Mesendoderm (in vitro differentiated cells): ENCODE measurements at regions not wholly inside any gene's neighbourhood (a gene's known extent, or its start where the extent isn't known, plus 50 kb on each side); places are given as distances from the start of the nearest gene placed in this dataset.

Source experiments
- DNase-seq: peaks from one replicate; pipeline ENCODE4 v3.0.0; 2013
- H2AK5ac ChIP-seq: 2 replicates; pipeline ENCODE4 v1.6.1; 2013; ENCODE audit warnings: low read length, inconsistent platforms
- H2BK120ac ChIP-seq: 2 replicates; pipeline ENCODE4 v1.6.1; 2013; ENCODE audit warnings: low read depth, mild to moderate bottlenecking, low read length, moderate library complexity, mixed read lengths
- H2BK15ac ChIP-seq: replicated peaks from 2 replicates; pipeline ENCODE4 v1.6.1; 2013; ENCODE audit warnings: low read depth, mild to moderate bottlenecking, moderate library complexity
- H2BK5ac ChIP-seq: 2 replicates; pipeline ENCODE4 v1.6.1; 2013; ENCODE audit warnings: low read length, inconsistent platforms
- H3K18ac ChIP-seq: 2 replicates; pipeline ENCODE4 v1.6.1; 2013; ENCODE audit warnings: mild to moderate bottlenecking, low read length, mixed read lengths
- H3K23ac ChIP-seq: one replicate; pipeline ENCODE4 v1.6.1; 2013; ENCODE audit warnings: low read length
- H3K27ac ChIP-seq: 2 replicates; pipeline ENCODE4 v1.5.1; 2013; ENCODE audit warnings: low read depth, mild to moderate bottlenecking, inconsistent platforms, low read length, moderate library complexity
- H3K27me3 ChIP-seq: 2 replicates; pipeline ENCODE4 v1.6.1; 2013; ENCODE audit warnings: low read length, control low read depth, mild to moderate bottlenecking, inconsistent platforms; ENCODE audit not compliant: insufficient read depth, poor library complexity
- H3K36me3 ChIP-seq: 2 replicates; pipeline ENCODE4 v1.6.1; 2013; ENCODE audit warnings: low read length, inconsistent platforms; ENCODE audit not compliant: control insufficient read depth, insufficient read depth
- H3K4ac ChIP-seq: one replicate; pipeline ENCODE4 v1.6.1; 2013; ENCODE audit warnings: low read depth, mild to moderate bottlenecking, low read length, moderate library complexity
- H3K4me1 ChIP-seq: 2 replicates; pipeline ENCODE4 v1.6.1; 2013; ENCODE audit warnings: low read depth, low read length, inconsistent platforms; ENCODE audit not compliant: control insufficient read depth
- H3K4me2 ChIP-seq: 2 replicates; pipeline ENCODE4 v1.6.1; 2013; ENCODE audit warnings: low read length
- H3K4me3 ChIP-seq: 2 replicates; pipeline ENCODE4 v1.5.1; 2013; ENCODE audit warnings: mild to moderate bottlenecking, low read length
- H3K56ac ChIP-seq: one replicate; pipeline ENCODE4 v1.6.1; 2013; ENCODE audit warnings: low read length
- H3K79me1 ChIP-seq: 2 replicates; pipeline ENCODE4 v1.6.1; 2013; ENCODE audit warnings: low read length, inconsistent platforms
- H3K79me2 ChIP-seq: 2 replicates; pipeline ENCODE4 v1.6.1; 2013; ENCODE audit warnings: mild to moderate bottlenecking, low read length; ENCODE audit not compliant: control insufficient read depth, insufficient read depth
- H3K9ac ChIP-seq: 2 replicates; pipeline ENCODE4 v1.6.1; 2013; ENCODE audit warnings: low read length, inconsistent platforms
- H4K5ac ChIP-seq: one replicate; pipeline ENCODE4 v1.6.1; 2013; ENCODE audit warnings: low read length
- H4K8ac ChIP-seq: one replicate; pipeline ENCODE4 v1.6.1; 2013; ENCODE audit warnings: low read depth, mild to moderate bottlenecking, control low read depth, low read length, moderate library complexity
- WGBS: extraction: QIAGEN DNeasy Blood & Tissue Kit; methylation state at CpG from one replicate; pipeline ENCODE4 v1.1.7; 2013; ENCODE audit warnings: low lambda C conversion rate, missing lambda C conversion rate; ENCODE audit not compliant: insufficient coverage; ENCODE audit errors: extremely low coverage; 5-methylcytosine and 5-hydroxymethylcytosine counted together

DNA sequence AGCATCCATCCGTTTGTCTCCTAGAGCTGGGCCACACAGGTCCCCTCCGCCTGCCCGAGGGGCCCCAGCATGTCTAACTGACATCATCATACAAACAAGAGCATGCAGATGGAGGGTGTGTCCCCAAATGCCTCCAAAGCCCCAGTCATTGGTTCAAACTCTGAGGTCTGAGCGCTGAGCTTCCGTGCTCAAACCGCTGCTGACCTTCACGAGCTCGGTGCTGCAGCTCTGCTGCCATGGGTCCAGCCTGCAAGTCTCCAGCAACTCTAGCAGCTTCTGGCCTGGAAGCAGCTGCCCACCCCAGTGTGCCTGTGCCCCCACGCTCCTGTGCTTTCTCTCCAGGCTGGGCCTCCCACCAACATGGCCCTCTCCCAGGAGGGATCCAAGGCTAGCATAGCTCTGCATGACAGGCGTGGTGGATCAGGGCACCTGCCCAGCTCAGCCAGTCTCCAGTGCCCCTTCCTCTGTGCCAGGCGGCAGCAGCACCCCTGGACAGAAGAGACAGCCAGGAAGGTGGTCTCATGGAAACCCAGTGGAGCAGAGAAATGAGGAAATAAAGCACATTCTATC is 131.6 kb upstream of the PMEPA1 start:
- Histone ChIP-seq H3K23ac (no peak overlapping the region), H2BK120ac (no peak overlapping the region), H3K4me1 (no peaks in the 10 kb centered on the region), H3K4me3 (no peak overlapping the region), H3K4ac (no peak overlapping the region), H3K27ac (no peak overlapping the region), H2BK15ac (no peak overlapping the region), H3K27me3 (no peaks in the 10 kb centered on the region), H3K79me1 (no peaks in the 10 kb centered on the region), H3K9ac (no peak overlapping the region), H3K18ac (no peak overlapping the region), H3K36me3 (no peaks in the 10 kb centered on the region), H3K4me2 (no peak overlapping the region), H2AK5ac (no peak overlapping the region), H3K79me2 (no peaks in the 10 kb centered on the region), H4K8ac (no peak overlapping the region), H4K5ac (no peak overlapping the region), H2BK5ac (no peak overlapping the region), H3K56ac (no peak overlapping the region)
- no CpG with 5 or more reads among the region's 11 CpGs for WGBS
- no peak for DNase-seq

DNA sequence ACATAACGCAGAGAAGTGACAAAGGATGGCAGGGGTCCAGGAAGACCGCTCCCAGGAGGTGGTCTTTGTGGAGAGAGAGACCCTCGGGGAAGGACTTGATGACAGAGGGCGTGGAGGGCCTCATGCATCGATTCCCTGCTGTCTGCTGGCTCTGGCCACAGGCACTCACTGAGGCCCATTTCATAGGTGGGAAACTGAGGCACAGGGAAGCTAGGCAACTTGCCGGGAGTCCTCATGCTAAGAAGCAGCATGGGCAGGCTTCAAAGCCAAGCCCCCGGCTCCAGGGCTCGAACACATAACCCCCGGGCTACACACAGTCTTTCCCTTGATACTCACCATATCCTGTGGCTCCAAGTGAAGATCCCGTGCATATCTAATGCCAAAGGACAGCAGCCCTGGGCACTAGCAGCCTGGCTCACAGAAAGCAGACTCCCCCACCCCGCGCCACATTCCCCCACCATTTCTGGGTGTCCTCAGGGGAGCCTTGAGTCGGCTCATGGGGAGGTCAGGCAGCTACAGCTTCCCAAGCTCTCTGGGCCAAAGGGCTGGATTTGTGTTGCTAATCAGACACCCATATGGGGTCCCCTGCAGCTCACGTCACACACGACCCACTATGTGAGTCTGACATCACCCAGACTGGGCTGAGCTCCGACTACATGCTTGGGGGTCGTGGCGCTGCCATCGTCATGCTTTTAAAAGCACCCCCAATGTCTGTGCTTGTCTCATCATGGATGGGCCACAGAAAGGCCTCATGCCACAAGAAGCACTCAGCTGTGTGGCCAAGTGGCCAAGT is 130.9 kb upstream of the PMEPA1 start:
- no peak overlapping the region for H3K9ac ChIP-seq
- no peak overlapping the region for H4K5ac ChIP-seq
- no peak for DNase-seq
- H3K27me3 ChIP-seq: no peaks in the 10 kb centered on the region
- H3K23ac ChIP-seq: no peak overlapping the region
- H3K56ac ChIP-seq: no peak overlapping the region
- WGBS: no CpG with 5 or more reads among the region's 19 CpGs
- H3K36me3 ChIP-seq: no peaks in the 10 kb centered on the region
- H3K4me3 ChIP-seq: no peak overlapping the region
- no peak overlapping the region for H2BK15ac ChIP-seq
- no peaks in the 10 kb centered on the region for H3K4me1 ChIP-seq
- no peak overlapping the region for H3K27ac ChIP-seq
- H2AK5ac ChIP-seq: no peak overlapping the region
- no peak overlapping the region for H3K4ac ChIP-seq
- no peaks in the 10 kb centered on the region for H3K79me2 ChIP-seq
- no peak overlapping the region for H4K8ac ChIP-seq
- H3K79me1 ChIP-seq: no peaks in the 10 kb centered on the region
- H3K4me2 ChIP-seq: no peak overlapping the region
- H2BK120ac ChIP-seq: no peak overlapping the region
- no peak overlapping the region for H2BK5ac ChIP-seq
- H3K18ac ChIP-seq: no peak overlapping the region

DNA sequence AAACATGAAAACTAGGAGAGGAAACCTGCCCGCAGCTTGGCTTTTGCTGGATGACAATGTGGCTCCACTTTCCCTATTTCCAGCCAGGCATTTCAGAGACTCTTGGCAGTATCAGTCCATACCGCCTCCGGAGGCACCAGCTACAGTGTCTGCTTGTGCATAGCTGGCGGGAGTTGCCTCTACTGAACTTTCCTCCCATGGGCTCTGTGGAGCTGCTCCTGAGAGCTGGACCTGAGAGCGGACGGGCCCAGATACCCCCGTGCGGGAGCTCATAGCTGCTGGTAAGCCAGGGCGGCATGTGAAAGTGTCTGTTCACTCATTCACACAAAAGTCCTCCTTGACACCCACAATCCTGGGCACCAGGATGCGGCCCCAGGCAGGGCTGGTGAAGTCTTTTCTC is 130.3 kb upstream of the PMEPA1 start:
- no peak overlapping the region for H2AK5ac ChIP-seq
- no peak overlapping the region for H2BK5ac ChIP-seq
- no peaks in the 10 kb centered on the region for H3K36me3 ChIP-seq
- H4K5ac ChIP-seq: no peak overlapping the region
- no peak overlapping the region for H3K27ac ChIP-seq
- H3K4me3 ChIP-seq: no peak overlapping the region
- no peak overlapping the region for H4K8ac ChIP-seq
- H3K23ac ChIP-seq: no peak overlapping the region
- H3K4me2 ChIP-seq: no peak overlapping the region
- no CpG with 5 or more reads among the region's 10 CpGs for WGBS
- no peaks in the 10 kb centered on the region for H3K4me1 ChIP-seq
- no peak overlapping the region for H3K9ac ChIP-seq
- no peak overlapping the region for H3K18ac ChIP-seq
- H3K56ac ChIP-seq: no peak overlapping the region
- H3K79me1 ChIP-seq: no peaks in the 10 kb centered on the region
- H3K27me3 ChIP-seq: no peaks in the 10 kb centered on the region
- no peak overlapping the region for H3K4ac ChIP-seq
- no peaks in the 10 kb centered on the region for H3K79me2 ChIP-seq
- H2BK120ac ChIP-seq: no peak overlapping the region
- no peak overlapping the region for H2BK15ac ChIP-seq
- DNase-seq: no peak

DNA sequence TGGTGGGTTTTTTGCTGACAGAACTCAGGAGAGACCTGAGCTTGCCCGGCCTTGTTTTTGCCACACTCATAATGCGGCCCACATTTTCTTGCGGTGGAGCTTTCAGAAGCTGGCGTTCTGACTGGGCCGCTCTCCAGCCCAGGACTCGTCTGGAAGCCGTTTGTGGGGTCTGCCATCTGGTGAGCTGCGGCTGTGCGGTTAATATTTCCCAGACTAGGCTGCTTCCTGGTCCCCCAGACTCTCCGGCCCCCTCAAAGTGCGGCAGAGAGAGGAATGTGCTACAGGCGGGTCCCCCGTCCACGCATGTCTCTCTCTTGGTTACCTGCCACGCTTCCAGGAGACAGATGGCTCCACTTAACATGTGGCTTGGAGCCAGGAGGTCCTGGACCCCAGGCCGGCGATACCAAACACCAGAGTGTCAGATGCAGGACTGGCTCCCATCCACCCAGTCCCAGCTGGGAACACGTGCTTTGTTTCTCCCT is 128.9 kb upstream of the PMEPA1 start:
- Histone ChIP-seq H2BK5ac (no peak overlapping the region), H4K8ac (no peak overlapping the region), H2BK120ac (no peak overlapping the region), H3K79me1 (no peaks in the 10 kb centered on the region), H3K9ac (no peak overlapping the region), H3K23ac (no peak overlapping the region), H3K27me3 (no peaks in the 10 kb centered on the region), H3K36me3 (no peaks in the 10 kb centered on the region), H3K4me1 (no peaks in the 10 kb centered on the region), H2AK5ac (no peak overlapping the region), H3K27ac (no peak overlapping the region), H3K56ac (no peak overlapping the region), H3K18ac (no peak overlapping the region), H3K4ac (no peak overlapping the region), H3K79me2 (no peaks in the 10 kb centered on the region), H2BK15ac (no peak overlapping the region), H4K5ac (no peak overlapping the region), H3K4me2 (no peak overlapping the region), H3K4me3 (no peak overlapping the region)
- DNase-seq: no peak
- no CpG with 5 or more reads among the region's 18 CpGs for WGBS

DNA sequence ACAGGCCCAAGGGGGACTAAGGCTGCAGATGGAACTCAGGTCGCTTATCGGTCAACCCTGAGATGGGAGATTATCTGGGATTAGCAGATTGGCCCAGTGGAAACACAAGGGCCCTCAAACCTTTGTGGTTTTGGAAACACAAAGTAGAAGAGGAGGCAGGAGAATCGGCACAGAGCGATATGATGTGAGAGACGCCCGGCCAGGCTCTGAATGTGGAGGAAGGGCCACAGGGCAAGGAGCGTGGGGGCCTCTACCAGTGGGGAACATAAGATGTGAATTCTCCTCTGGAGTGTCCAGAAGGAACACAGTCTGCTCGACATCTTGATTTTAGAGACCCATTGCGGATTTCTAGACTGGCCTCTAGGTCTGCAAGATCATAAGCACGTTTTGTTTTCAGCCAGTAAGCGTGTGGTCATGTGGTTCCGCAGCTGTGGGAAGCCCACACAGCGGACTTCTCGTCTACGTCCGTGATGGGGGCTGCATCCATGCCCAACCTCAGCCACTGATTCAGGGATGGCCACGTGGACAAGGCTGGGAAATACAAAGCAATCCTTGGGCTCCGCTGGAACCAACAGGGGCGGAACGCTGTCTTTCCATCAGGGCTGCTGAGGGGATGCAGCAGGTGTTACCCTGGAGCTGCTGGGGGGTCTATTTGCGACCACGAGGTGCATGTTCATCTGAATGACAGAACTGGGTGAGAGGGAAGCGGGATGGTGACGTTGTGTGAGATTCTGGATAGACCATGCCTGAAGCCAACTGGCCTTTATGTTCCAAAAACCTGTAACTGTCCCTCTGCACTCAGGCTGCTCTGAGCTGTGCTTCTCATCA is 127.6 kb upstream of the PMEPA1 start:
- Histone ChIP-seq H2BK120ac (no peak overlapping the region), H2AK5ac (no peak overlapping the region), H3K27ac (no peak overlapping the region), H3K36me3 (no peaks in the 10 kb centered on the region), H3K27me3 (no peaks in the 10 kb centered on the region), H3K4ac (no peak overlapping the region), H2BK15ac (no peak overlapping the region), H3K79me2 (no peaks in the 10 kb centered on the region), H3K9ac (no peak overlapping the region), H3K18ac (no peak overlapping the region), H3K4me2 (no peak overlapping the region), H3K23ac (no peak overlapping the region), H4K5ac (no peak overlapping the region), H3K56ac (no peak overlapping the region), H4K8ac (no peak overlapping the region), H2BK5ac (no peak overlapping the region), H3K4me1 (no peaks in the 10 kb centered on the region), H3K79me1 (no peaks in the 10 kb centered on the region), H3K4me3 (no peak overlapping the region)
- DNase-seq: no peak
- no CpG with 5 or more reads among the region's 24 CpGs for WGBS
